ENCODE measurements at regions not wholly inside any gene's neighbourhood (a gene's known extent, or its start where the extent isn't known, plus 50 kb on each side); places are given as distances from the start of the nearest gene placed in this dataset.
"Not testable (repeated sequence)": the region's sequence is repeated elsewhere in the genome, so short reads cannot be mapped to it uniquely, and the experiment has no call there.

GRCh38 chrX:40406330-40406859 is 174.4 kb upstream of the ATP6AP2 start:
- no peak for DNase-seq

GRCh38 chrX:40405399-40405798 is 175.4 kb upstream of the ATP6AP2 start:
- no peak for DNase-seq

- no peak for DNase-seq
These were observed 177.0 kb upstream of the ATP6AP2 start for GRCh38 chrX:40403757-40404156.

- no peak for DNase-seq
These were observed 177.8 kb upstream of the ATP6AP2 start for GRCh38 chrX:40402831-40403533.

- DNase-seq, result no peak
These were observed 185.7 kb upstream of the ATP6AP2 start for GRCh38 chrX:40395102-40395501.

GRCh38 chrX:40394302-40394701 is 186.5 kb upstream of the ATP6AP2 start:
- no peak for DNase-seq

GRCh38 chrX:40392599-40392998 is 188.2 kb upstream of the ATP6AP2 start:
- DNase-seq, result no peak

- DNase-seq, result no peak
These were observed 189.1 kb upstream of the ATP6AP2 start for GRCh38 chrX:40391662-40392061.

- DNase-seq, result no peak
These were observed 191.2 kb upstream of the ATP6AP2 start for GRCh38 chrX:40389555-40389954.

GRCh38 chrX:40388441-40388840 is 192.3 kb upstream of the ATP6AP2 start:
- no peak for DNase-seq

GRCh38 chrX:40387869-40388268 is 192.9 kb upstream of the ATP6AP2 start:
- not testable (repeated sequence) for DNase-seq

GRCh38 chrX:40387311-40387710 is 193.5 kb upstream of the ATP6AP2 start:
- not testable (repeated sequence) for DNase-seq

GRCh38 chrX:40385682-40386081 is 195.1 kb upstream of the ATP6AP2 start:
- DNase-seq, result no peak

GRCh38 chrX:40385256-40385655 is 195.5 kb upstream of the ATP6AP2 start:
- no peak for DNase-seq

- no peak for DNase-seq
These were observed 196.8 kb upstream of the ATP6AP2 start for GRCh38 chrX:40383969-40384368.

GRCh38 chrX:40383360-40383759 is 197.4 kb upstream of the ATP6AP2 start:
- DNase-seq, result no peak

GRCh38 chrX:40380655-40381488 is 199.9 kb upstream of the ATP6AP2 start:
- DNase-seq, result no peak

- DNase-seq, result no peak
These were observed 203.1 kb upstream of the ATP6AP2 start for GRCh38 chrX:40377684-40378083.

GRCh38 chrX:40374486-40374885 is 206.3 kb upstream of the ATP6AP2 start:
- DNase-seq, result no peak

GRCh38 chrX:40373641-40374040 is 207.1 kb upstream of the ATP6AP2 start:
- no peak for DNase-seq

GRCh38 chrX:40373025-40373424 is 207.7 kb upstream of the ATP6AP2 start:
- DNase-seq, result no peak

- no peak for DNase-seq
These were observed 209.4 kb upstream of the ATP6AP2 start for GRCh38 chrX:40371376-40371775.

GRCh38 chrX:40368611-40369061 is 212.1 kb upstream of the ATP6AP2 start:
- no peak for DNase-seq

GRCh38 chrX:40366661-40367060 is 214.1 kb upstream of the ATP6AP2 start:
- no peak for DNase-seq

Data from NCI-H1417 treated with DMSO at 0.1 percent for 48 hours (cell line).